ENCODE measurements at regions not wholly inside any gene's neighbourhood (a gene's known extent, or its start where the extent isn't known, plus 50 kb on each side); places are given as distances from the start of the nearest gene placed in this dataset.

GRCh38 chr16:76899767-76900166, 291.2 kb upstream of the MON1B start:
- Histone ChIP-seq H3K36me3 (ENCODE audit: control insufficient read depth in 1 of 2, insufficient read depth in 2 of 2, low read depth in 1 of 2, low read length in 2 of 2) (no peaks in the 10 kb centered on the region), H3K79me1 (replicated peaks; ENCODE audit: low read length, poor library complexity, severe bottlenecking) (no peaks in the 10 kb centered on the region)

GRCh38 chr16:76900285-76901263, 290.4 kb upstream of the MON1B start:
- Histone ChIP-seq H3K79me1 (replicated peaks; ENCODE audit: low read length, poor library complexity, severe bottlenecking) (no peaks in the 10 kb centered on the region), H3K4me1 (ENCODE audit: control insufficient read depth, insufficient read depth, low read depth, low read length) (peaks cover 4% of the 10 kb centered on the region), H3K36me3 (ENCODE audit: control insufficient read depth in 1 of 2, insufficient read depth in 2 of 2, low read depth in 1 of 2, low read length in 2 of 2) (no peaks in the 10 kb centered on the region), H4K91ac (ENCODE audit: low read length) (no peak overlapping the region), H3K14ac (ENCODE audit: low read length in 2 of 2) (no peak overlapping the region), H2BK12ac (ENCODE audit: low read length in 2 of 2) (no peak overlapping the region), H4K8ac (ENCODE audit: low read length) (no peak overlapping the region), H3K18ac (ENCODE audit: low read depth in 1 of 2, low read length in 2 of 2) (no peak overlapping the region), H2BK15ac (ENCODE audit: low read depth, poor library complexity, severe bottlenecking) (no peak overlapping the region), H3K4me2 (ENCODE audit: low read length, poor library complexity, severe bottlenecking) (no peak overlapping the region), H3K4ac (ENCODE audit: low read depth in 1 of 2, low read length in 2 of 2) (no peak overlapping the region), H3K27me3 (ENCODE audit: control insufficient read depth in 1 of 2, insufficient read depth in 1 of 2, low read length in 2 of 2) (no peaks in the 10 kb centered on the region), H3K23ac (ENCODE audit: low read length in 2 of 2) (no peak overlapping the region), H2AK5ac (ENCODE audit: low read length, severe bottlenecking) (peak overlapping the region; percentile 37), H2AFZ (ENCODE audit: low read depth, low read length) (no peak overlapping the region), H3K27ac (ENCODE audit: low read length, poor library complexity, severe bottlenecking) (peak overlapping the region; percentile 97), H2BK5ac (ENCODE audit: low read depth, low read length, poor library complexity, severe bottlenecking) (peak overlapping the region; percentile 78), H2BK120ac (ENCODE audit: low read depth, low read length) (no peak overlapping the region), H3K9ac (ENCODE audit: low read length) (no peak overlapping the region), H3K4me3 (ENCODE audit: insufficient read depth in 1 of 2, low read depth in 1 of 2, low read length in 2 of 2) (no peak overlapping the region), H3K9me3 (ENCODE audit: control insufficient read depth, low read length) (no peaks in the 10 kb centered on the region)
- DNase-seq: no peak
- 89% methylated on average over 3 of the region's 6 CpGs for WGBS

More at GRCh38 chr16:76899767-76900166, 291.2 kb upstream of the MON1B start:
- Histone ChIP-seq H3K4ac (ENCODE audit: low read depth in 1 of 2, low read length in 2 of 2) (no peak overlapping the region), H2BK15ac (ENCODE audit: low read depth, poor library complexity, severe bottlenecking) (no peak overlapping the region), H3K9ac (ENCODE audit: low read length) (no peak overlapping the region), H3K27me3 (ENCODE audit: control insufficient read depth in 1 of 2, insufficient read depth in 1 of 2, low read length in 2 of 2) (no peaks in the 10 kb centered on the region), H2BK5ac (ENCODE audit: low read depth, low read length, poor library complexity, severe bottlenecking) (no peak overlapping the region), H3K4me3 (ENCODE audit: insufficient read depth in 1 of 2, low read depth in 1 of 2, low read length in 2 of 2) (no peak overlapping the region), H2BK120ac (ENCODE audit: low read depth, low read length) (no peak overlapping the region), H3K9me3 (ENCODE audit: control insufficient read depth, low read length) (peaks cover 6% of the 10 kb centered on the region), H4K8ac (ENCODE audit: low read length) (no peak overlapping the region), H3K27ac (ENCODE audit: low read length, poor library complexity, severe bottlenecking) (peak overlapping the region; percentile 97), H3K4me1 (ENCODE audit: control insufficient read depth, insufficient read depth, low read depth, low read length) (peaks cover 4% of the 10 kb centered on the region), H2AK5ac (ENCODE audit: low read length, severe bottlenecking) (no peak overlapping the region), H4K91ac (ENCODE audit: low read length) (no peak overlapping the region), H3K23ac (ENCODE audit: low read length in 2 of 2) (no peak overlapping the region), H2BK12ac (ENCODE audit: low read length in 2 of 2) (no peak overlapping the region), H2AFZ (ENCODE audit: low read depth, low read length) (no peak overlapping the region), H3K18ac (ENCODE audit: low read depth in 1 of 2, low read length in 2 of 2) (no peak overlapping the region), H3K4me2 (ENCODE audit: low read length, poor library complexity, severe bottlenecking) (no peak overlapping the region), H3K14ac (ENCODE audit: low read length in 2 of 2) (no peak overlapping the region)
- DNase-seq: no peak

GRCh38 chr16:76906552-76906951, 284.4 kb upstream of the MON1B start:
- H2BK120ac ChIP-seq (ENCODE audit: low read depth, low read length): no peak overlapping the region
- H2BK5ac ChIP-seq (ENCODE audit: low read depth, low read length, poor library complexity, severe bottlenecking): no peak overlapping the region
- H3K4me1 ChIP-seq (ENCODE audit: control insufficient read depth, insufficient read depth, low read depth, low read length): peaks cover 4% of the 10 kb centered on the region
- H3K79me1 ChIP-seq (replicated peaks; ENCODE audit: low read length, poor library complexity, severe bottlenecking): no peaks in the 10 kb centered on the region
- H3K9me3 ChIP-seq (ENCODE audit: control insufficient read depth, low read length): no peaks in the 10 kb centered on the region
- H2BK15ac ChIP-seq (ENCODE audit: low read depth, poor library complexity, severe bottlenecking): no peak overlapping the region
- no peak overlapping the region for H3K4ac ChIP-seq (ENCODE audit: low read depth in 1 of 2, low read length in 2 of 2)
- no peak overlapping the region for H4K8ac ChIP-seq (ENCODE audit: low read length)
- no peak overlapping the region for H3K14ac ChIP-seq (ENCODE audit: low read length in 2 of 2)
- H2AK5ac ChIP-seq (ENCODE audit: low read length, severe bottlenecking): peak overlapping the region; percentile 10
- H3K18ac ChIP-seq (ENCODE audit: low read depth in 1 of 2, low read length in 2 of 2): no peak overlapping the region
- H3K9ac ChIP-seq (ENCODE audit: low read length): no peak overlapping the region
- no peak overlapping the region for H3K4me2 ChIP-seq (ENCODE audit: low read length, poor library complexity, severe bottlenecking)
- no peak overlapping the region for H3K4me3 ChIP-seq (ENCODE audit: insufficient read depth in 1 of 2, low read depth in 1 of 2, low read length in 2 of 2)
- no peak overlapping the region for H2AFZ ChIP-seq (ENCODE audit: low read depth, low read length)
- no peak overlapping the region for H3K27ac ChIP-seq (ENCODE audit: low read length, poor library complexity, severe bottlenecking)
- WGBS: 94% methylated on average over 2 of the region's 2 CpGs
- H2BK12ac ChIP-seq (ENCODE audit: low read length in 2 of 2): no peak overlapping the region
- H4K91ac ChIP-seq (ENCODE audit: low read length): no peak overlapping the region
- no peaks in the 10 kb centered on the region for H3K27me3 ChIP-seq (ENCODE audit: control insufficient read depth in 1 of 2, insufficient read depth in 1 of 2, low read length in 2 of 2)
- H3K36me3 ChIP-seq (ENCODE audit: control insufficient read depth in 1 of 2, insufficient read depth in 2 of 2, low read depth in 1 of 2, low read length in 2 of 2): no peaks in the 10 kb centered on the region
- DNase-seq: no peak
- H3K23ac ChIP-seq (ENCODE audit: low read length in 2 of 2): no peak overlapping the region

GRCh38 chr16:76910931-76911330, 280.1 kb upstream of the MON1B start:
- H3K18ac ChIP-seq (ENCODE audit: low read depth in 1 of 2, low read length in 2 of 2): no peak overlapping the region
- H3K9ac ChIP-seq (ENCODE audit: low read length): peak overlapping the region; percentile 14
- no peak overlapping the region for H2AK5ac ChIP-seq (ENCODE audit: low read length, severe bottlenecking)
- WGBS: 93% methylated on average over 3 of the region's 3 CpGs
- no peak overlapping the region for H2AFZ ChIP-seq (ENCODE audit: low read depth, low read length)
- H3K4me1 ChIP-seq (ENCODE audit: control insufficient read depth, insufficient read depth, low read depth, low read length): peaks cover 4% of the 10 kb centered on the region
- H2BK12ac ChIP-seq (ENCODE audit: low read length in 2 of 2): no peak overlapping the region
- no peak overlapping the region for H3K4me2 ChIP-seq (ENCODE audit: low read length, poor library complexity, severe bottlenecking)
- H3K27me3 ChIP-seq (ENCODE audit: control insufficient read depth in 1 of 2, insufficient read depth in 1 of 2, low read length in 2 of 2): no peaks in the 10 kb centered on the region
- H4K91ac ChIP-seq (ENCODE audit: low read length): no peak overlapping the region
- no peak overlapping the region for H3K4ac ChIP-seq (ENCODE audit: low read depth in 1 of 2, low read length in 2 of 2)
- H3K27ac ChIP-seq (ENCODE audit: low read length, poor library complexity, severe bottlenecking): peak overlapping the region; percentile 53
- H2BK15ac ChIP-seq (ENCODE audit: low read depth, poor library complexity, severe bottlenecking): no peak overlapping the region
- H4K8ac ChIP-seq (ENCODE audit: low read length): no peak overlapping the region
- H3K9me3 ChIP-seq (ENCODE audit: control insufficient read depth, low read length): no peaks in the 10 kb centered on the region
- no peaks in the 10 kb centered on the region for H3K36me3 ChIP-seq (ENCODE audit: control insufficient read depth in 1 of 2, insufficient read depth in 2 of 2, low read depth in 1 of 2, low read length in 2 of 2)
- H3K23ac ChIP-seq (ENCODE audit: low read length in 2 of 2): no peak overlapping the region
- H2BK5ac ChIP-seq (ENCODE audit: low read depth, low read length, poor library complexity, severe bottlenecking): no peak overlapping the region
- no peak overlapping the region for H3K4me3 ChIP-seq (ENCODE audit: insufficient read depth in 1 of 2, low read depth in 1 of 2, low read length in 2 of 2)
- peak; percentile 87 for DNase-seq
- H3K79me1 ChIP-seq (replicated peaks; ENCODE audit: low read length, poor library complexity, severe bottlenecking): no peaks in the 10 kb centered on the region
- no peak overlapping the region for H3K14ac ChIP-seq (ENCODE audit: low read length in 2 of 2)
- no peak overlapping the region for H2BK120ac ChIP-seq (ENCODE audit: low read depth, low read length)

All from mesenchymal stem cell (in vitro differentiated cells and primary cell).